Fibroblast of gingiva (primary cell): ENCODE measurements at regions not wholly inside any gene's neighbourhood (a gene's known extent, or its start where the extent isn't known, plus 50 kb on each side); places are given as distances from the start of the nearest gene placed in this dataset.
"Not testable (repeated sequence)": the region's sequence is repeated elsewhere in the genome, so short reads cannot be mapped to it uniquely, and the experiment has no call there.

Source experiments
- DNase-seq: peaks from one replicate; pipeline ENCODE4 v3.0.0-alpha.2; 2011; ENCODE audit warnings: low read depth

GRCh38 chr3:137820366-137820765, 56.3 kb downstream of the SOX14 start:
- DNase-seq: no peak

- DNase-seq: no peak
These were observed 71.0 kb downstream of the SOX14 start for GRCh38 chr3:137835096-137835495.

- DNase-seq: no peak
These were observed 81.1 kb downstream of the SOX14 start for GRCh38 chr3:137845194-137845593.

GRCh38 chr3:137845666-137846065, 81.6 kb downstream of the SOX14 start:
- no peak for DNase-seq

- DNase-seq: no peak
These were observed 88.3 kb downstream of the SOX14 start for GRCh38 chr3:137852391-137852830.

GRCh38 chr3:137854533-137855261, 90.6 kb downstream of the SOX14 start:
- no peak for DNase-seq

GRCh38 chr3:137866001-137866400, 101.9 kb downstream of the SOX14 start:
- no peak for DNase-seq

GRCh38 chr3:137866933-137867332, 102.8 kb downstream of the SOX14 start:
- DNase-seq: no peak

- DNase-seq: no peak
These were observed 103.5 kb downstream of the SOX14 start for GRCh38 chr3:137867611-137868010.

GRCh38 chr3:137869022-137869421, 104.9 kb downstream of the SOX14 start:
- no peak for DNase-seq

- DNase-seq: not testable (repeated sequence)
These were observed 108.5 kb downstream of the SOX14 start for GRCh38 chr3:137872589-137872988.

- DNase-seq: not testable (repeated sequence)
These were observed 113.1 kb upstream of the CLDN18 start for GRCh38 chr3:137896842-137897241.

- DNase-seq: no peak
These were observed 102.8 kb upstream of the CLDN18 start for GRCh38 chr3:137906985-137907649.

- DNase-seq: no peak
These were observed 85.3 kb upstream of the CLDN18 start for GRCh38 chr3:137924628-137925027.

GRCh38 chr3:137925080-137925479, 84.9 kb upstream of the CLDN18 start:
- no peak for DNase-seq

- no peak for DNase-seq
These were observed 83.0 kb upstream of the CLDN18 start for GRCh38 chr3:137926991-137927390.

GRCh38 chr3:137930976-137931375, 79.0 kb upstream of the CLDN18 start:
- DNase-seq: no peak

GRCh38 chr3:137938876-137939275, 71.1 kb upstream of the CLDN18 start:
- no peak for DNase-seq

- no peak for DNase-seq
These were observed 65.4 kb upstream of the CLDN18 start for GRCh38 chr3:137944593-137944992.

GRCh38 chr3:137946356-137946973, 63.5 kb upstream of the CLDN18 start:
- peak; percentile 59 for DNase-seq

- no peak for DNase-seq
These were observed 62.8 kb upstream of the CLDN18 start for GRCh38 chr3:137947117-137947516.

- no peak for DNase-seq
These were observed 61.4 kb upstream of the CLDN18 start for GRCh38 chr3:137948400-137949072.

GRCh38 chr3:137958636-137959035, 51.3 kb upstream of the CLDN18 start:
- DNase-seq: no peak
